ENCODE measurements at regions not wholly inside any gene's neighbourhood (a gene's known extent, or its start where the extent isn't known, plus 50 kb on each side); places are given as distances from the start of the nearest gene placed in this dataset.

DNA sequence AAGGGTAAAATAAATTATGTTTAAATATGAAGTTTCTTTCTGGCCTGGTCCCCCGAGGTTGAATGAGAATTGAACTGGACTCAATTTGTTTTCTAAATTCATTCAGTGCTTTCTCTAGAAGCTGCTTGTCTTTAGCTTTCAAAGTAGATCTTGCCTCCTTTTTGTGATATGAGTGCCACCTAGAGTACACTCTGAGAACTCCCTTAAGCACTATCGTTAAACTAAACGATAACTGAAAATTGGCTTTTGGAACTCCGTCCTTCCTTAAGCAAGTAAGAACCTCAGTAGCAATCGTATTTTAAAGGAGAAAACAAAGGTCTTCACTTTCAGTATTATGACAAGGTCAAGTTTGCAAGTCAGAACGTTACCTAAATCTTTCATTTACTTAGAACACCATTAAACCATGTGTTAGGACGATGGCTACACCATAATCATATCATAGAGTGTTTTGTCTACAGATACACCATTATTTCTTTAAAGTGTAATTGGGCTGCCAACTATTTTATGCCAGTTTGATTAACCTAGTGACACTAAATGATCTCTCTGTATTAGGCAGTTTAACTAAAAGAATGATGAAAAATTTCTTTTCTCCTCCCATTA lies 364.8 kb downstream of the SNAPC1 start:
- no peak for DNase-seq (ENCODE audit: low spot score)
- intact Hi-C loops (cut with micrococcal nuclease) = loop anchor here (2.0 to 10.0 kb wide), 5 partner anchors 202 to 860 kb away; no protein-coding TSS in a partner anchor

DNA sequence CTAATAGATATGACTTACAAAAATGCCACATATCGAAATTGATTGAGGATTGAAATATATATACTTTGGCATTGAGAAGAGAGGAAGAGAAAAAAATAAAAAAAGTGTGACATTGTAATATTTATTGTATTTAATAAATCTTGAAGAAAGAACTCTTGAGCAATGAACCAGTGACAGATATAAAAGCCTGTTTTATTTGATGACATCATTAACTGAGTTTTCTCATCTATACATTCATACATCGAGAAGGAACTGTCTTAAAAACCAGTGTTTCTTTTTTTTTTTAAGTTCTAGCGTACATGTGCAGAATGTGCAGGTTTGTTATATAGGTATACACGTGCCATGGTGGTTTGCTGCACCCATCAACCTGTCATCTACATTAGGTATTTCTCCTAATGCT lies 368.2 kb downstream of the SNAPC1 start:
- DNase-seq (ENCODE audit: low spot score) = no peak
- Mint-ChIP-seq H3K9me3 (no peaks in the 10 kb centered on the region), H3K4me3 (ENCODE audit: low read depth) (no peak overlapping the region), H3K27ac (no peak overlapping the region), H3K4me1 (ENCODE audit: low read depth) (no peaks in the 10 kb centered on the region), H3K36me3 (ENCODE audit: low read depth) (no peaks in the 10 kb centered on the region), H3K27me3 (ENCODE audit: low read depth) (peaks cover 51% of the 10 kb centered on the region)
- intact Hi-C loops (cut with micrococcal nuclease) = no loop called here

More for the DNA sequence above, 364.8 kb downstream of the SNAPC1 start:
- H3K27ac Mint-ChIP-seq = no peak overlapping the region
- no peaks in the 10 kb centered on the region for H3K9me3 Mint-ChIP-seq
- no peaks in the 10 kb centered on the region for H3K36me3 Mint-ChIP-seq (ENCODE audit: low read depth)
- H3K4me1 Mint-ChIP-seq (ENCODE audit: low read depth) = no peaks in the 10 kb centered on the region
- H3K4me3 Mint-ChIP-seq (ENCODE audit: low read depth) = no peak overlapping the region
- H3K27me3 Mint-ChIP-seq (ENCODE audit: low read depth) = peaks cover 65% of the 10 kb centered on the region

DNA sequence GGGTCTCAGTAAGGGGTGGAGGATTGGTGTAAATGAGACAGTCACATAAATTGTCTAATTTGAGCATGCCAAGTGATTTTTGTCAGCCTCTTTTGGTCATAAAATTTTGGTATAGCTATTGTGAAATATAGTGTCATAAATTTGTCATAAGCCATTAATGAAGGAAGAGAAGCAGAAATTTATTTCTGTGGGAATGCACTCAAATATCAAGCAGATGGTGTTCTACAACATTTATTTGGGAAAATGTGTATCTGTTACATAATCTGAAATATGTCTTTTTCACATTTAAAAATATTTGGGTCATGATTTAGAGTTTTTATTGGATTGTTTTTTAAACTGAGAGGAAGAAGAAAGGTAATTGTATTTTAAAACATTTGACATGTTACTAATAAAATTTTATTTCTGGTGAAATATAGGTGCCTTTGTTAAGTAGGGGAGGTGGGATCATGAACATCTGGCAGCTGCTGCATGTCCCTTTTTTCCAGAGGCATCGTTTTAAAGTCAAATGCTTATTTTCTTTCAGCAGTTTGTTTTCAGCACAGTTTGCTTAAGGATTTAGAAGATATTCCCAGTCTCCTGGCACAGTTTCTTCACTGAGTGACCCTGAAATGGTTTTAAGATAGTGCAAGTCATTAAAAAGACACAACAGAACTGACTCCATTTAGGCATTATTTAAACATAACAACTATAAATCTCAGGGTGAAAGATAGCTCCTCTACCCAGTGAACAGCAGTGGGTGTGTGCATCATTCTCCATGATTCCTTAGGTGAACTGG lies 371.7 kb downstream of the SNAPC1 start:
- intact Hi-C loops (cut with micrococcal nuclease) = no loop called here
- Mint-ChIP-seq H3K36me3 (ENCODE audit: low read depth) (no peaks in the 10 kb centered on the region), H3K4me3 (ENCODE audit: low read depth) (no peak overlapping the region), H3K27me3 (ENCODE audit: low read depth) (peaks cover 34% of the 10 kb centered on the region), H3K4me1 (ENCODE audit: low read depth) (no peaks in the 10 kb centered on the region), H3K27ac (no peak overlapping the region), H3K9me3 (no peaks in the 10 kb centered on the region)
- DNase-seq (ENCODE audit: low spot score) = no peak

DNA sequence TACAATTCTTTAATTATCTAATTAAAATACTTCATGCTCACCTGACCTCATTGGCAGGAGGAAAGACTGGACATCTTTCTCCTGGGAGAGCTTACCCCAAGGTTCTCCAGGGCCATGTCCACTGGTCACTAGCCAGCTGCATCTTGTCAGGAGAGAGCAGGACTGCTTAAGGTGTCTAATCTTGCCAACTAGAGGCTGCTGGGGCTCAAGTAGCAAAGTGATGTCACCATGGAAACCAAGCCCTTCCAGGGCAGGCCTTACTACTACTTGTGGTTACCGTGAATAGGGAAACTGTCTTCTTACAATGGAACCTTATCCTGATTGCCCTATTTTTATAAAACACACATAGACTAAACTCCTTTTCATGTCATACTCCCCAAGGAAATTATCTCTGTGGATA lies 376.4 kb downstream of the SNAPC1 start:
- H3K36me3 Mint-ChIP-seq (ENCODE audit: low read depth) = no peaks in the 10 kb centered on the region
- H3K27me3 Mint-ChIP-seq (ENCODE audit: low read depth) = peaks cover 16% of the 10 kb centered on the region
- DNase-seq (ENCODE audit: low spot score) = no peak
- H3K4me3 Mint-ChIP-seq (ENCODE audit: low read depth) = no peak overlapping the region
- H3K4me1 Mint-ChIP-seq (ENCODE audit: low read depth) = no peaks in the 10 kb centered on the region
- H3K9me3 Mint-ChIP-seq = no peaks in the 10 kb centered on the region
- intact Hi-C loops (cut with micrococcal nuclease) = no loop called here
- H3K27ac Mint-ChIP-seq = no peak overlapping the region

DNA sequence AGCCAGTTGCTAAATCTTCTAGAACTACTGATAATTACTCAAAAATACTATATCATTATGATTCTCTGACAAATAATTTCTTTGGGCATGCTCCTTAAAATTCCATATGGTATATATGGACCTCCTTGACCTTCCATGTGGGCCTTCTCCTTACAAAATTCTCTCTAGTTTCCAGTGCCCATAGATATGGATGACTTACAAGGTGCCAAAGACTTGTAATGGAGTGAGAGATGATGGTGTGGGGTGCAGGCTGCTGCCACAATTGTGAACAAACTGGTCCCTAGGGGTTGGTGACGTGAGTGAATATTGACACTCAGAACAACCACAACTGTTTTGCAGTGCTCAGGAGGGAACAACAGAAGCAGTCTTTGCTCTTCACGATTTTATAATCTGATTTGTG lies 378.9 kb downstream of the SNAPC1 start:
- Mint-ChIP-seq H3K27me3 (ENCODE audit: low read depth) (peaks cover 11% of the 10 kb centered on the region), H3K36me3 (ENCODE audit: low read depth) (no peaks in the 10 kb centered on the region), H3K4me1 (ENCODE audit: low read depth) (no peaks in the 10 kb centered on the region), H3K4me3 (ENCODE audit: low read depth) (no peak overlapping the region), H3K27ac (no peak overlapping the region), H3K9me3 (no peaks in the 10 kb centered on the region)
- DNase-seq (ENCODE audit: low spot score) = no peak
- intact Hi-C loops (cut with micrococcal nuclease) = no loop called here

DNA sequence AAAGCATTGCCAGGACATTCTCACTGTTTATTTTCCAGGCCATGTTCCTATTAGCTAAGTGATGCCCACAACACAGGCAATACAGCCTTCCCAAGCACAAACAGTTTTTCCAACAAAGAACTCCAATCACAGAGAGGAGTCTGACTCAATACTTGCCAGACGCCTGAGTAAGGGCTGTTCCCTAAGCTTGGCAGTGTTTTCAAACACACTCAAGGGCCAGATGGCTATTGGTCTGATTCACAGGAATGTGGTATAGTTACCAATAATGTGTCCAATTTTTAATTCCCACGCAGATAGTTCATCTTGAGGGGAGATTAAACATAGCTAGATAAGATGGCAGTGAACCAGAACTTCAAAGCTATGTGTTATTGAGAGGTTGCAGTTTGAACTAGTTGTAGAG lies 381.0 kb downstream of the SNAPC1 start:
- DNase-seq (ENCODE audit: low spot score) = no peak
- H3K27ac Mint-ChIP-seq = no peak overlapping the region
- no peaks in the 10 kb centered on the region for H3K9me3 Mint-ChIP-seq
- H3K27me3 Mint-ChIP-seq (ENCODE audit: low read depth) = peaks cover 6% of the 10 kb centered on the region
- intact Hi-C loops (cut with micrococcal nuclease) = no loop called here
- no peaks in the 10 kb centered on the region for H3K4me1 Mint-ChIP-seq (ENCODE audit: low read depth)
- no peaks in the 10 kb centered on the region for H3K36me3 Mint-ChIP-seq (ENCODE audit: low read depth)
- H3K4me3 Mint-ChIP-seq (ENCODE audit: low read depth) = no peak overlapping the region

DNA sequence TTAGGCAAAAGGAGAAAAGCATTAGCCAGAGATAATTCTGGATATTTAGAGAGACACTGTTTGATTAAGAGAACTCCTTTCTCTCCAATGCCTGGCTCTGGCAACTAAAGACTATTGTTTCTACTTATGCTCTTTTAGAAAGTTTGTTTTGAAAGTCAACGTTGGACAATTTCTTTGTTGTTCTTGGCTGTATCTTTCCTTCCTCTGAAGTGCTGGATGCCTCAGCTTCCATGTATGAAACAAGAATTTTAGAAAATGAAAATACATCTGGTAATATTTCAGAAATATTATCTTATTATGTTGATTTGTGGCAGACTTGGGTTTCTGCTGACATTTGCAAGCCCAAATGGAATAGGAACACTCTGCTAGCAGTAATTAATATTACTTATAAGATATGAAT lies 382.6 kb downstream of the SNAPC1 start:
- no peaks in the 10 kb centered on the region for H3K4me1 Mint-ChIP-seq (ENCODE audit: low read depth)
- no peak overlapping the region for H3K27ac Mint-ChIP-seq
- no peaks in the 10 kb centered on the region for H3K9me3 Mint-ChIP-seq
- intact Hi-C loops (cut with micrococcal nuclease) = no loop called here
- no peaks in the 10 kb centered on the region for H3K36me3 Mint-ChIP-seq (ENCODE audit: low read depth)
- H3K4me3 Mint-ChIP-seq (ENCODE audit: low read depth) = no peak overlapping the region
- no peak for DNase-seq (ENCODE audit: low spot score)
- peaks cover 4% of the 10 kb centered on the region for H3K27me3 Mint-ChIP-seq (ENCODE audit: low read depth)

DNA sequence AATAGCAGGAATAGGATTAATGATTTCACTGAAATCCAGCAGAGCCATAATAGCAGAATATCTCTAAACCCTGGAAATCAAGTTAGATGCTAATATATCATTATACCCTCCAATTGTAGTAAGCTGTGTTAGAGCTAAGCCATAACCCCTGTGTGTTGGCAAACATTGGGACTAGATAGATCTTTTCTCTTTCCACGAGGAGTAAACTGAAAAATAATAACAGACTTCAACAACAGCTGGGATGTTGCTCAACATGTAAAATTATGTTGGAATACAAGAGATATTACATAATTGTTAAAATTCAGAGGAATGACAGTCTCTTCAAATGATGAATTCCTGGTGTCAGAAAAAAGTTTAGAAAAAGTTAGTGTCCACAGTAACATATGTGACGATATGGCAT lies 383.8 kb downstream of the SNAPC1 start:
- Mint-ChIP-seq H3K27ac (no peak overlapping the region), H3K36me3 (ENCODE audit: low read depth) (no peaks in the 10 kb centered on the region), H3K4me1 (ENCODE audit: low read depth) (no peaks in the 10 kb centered on the region), H3K4me3 (ENCODE audit: low read depth) (no peak overlapping the region), H3K9me3 (no peaks in the 10 kb centered on the region), H3K27me3 (ENCODE audit: low read depth) (no peaks in the 10 kb centered on the region)
- intact Hi-C loops (cut with micrococcal nuclease) = no loop called here
- DNase-seq (ENCODE audit: low spot score) = no peak

DNA sequence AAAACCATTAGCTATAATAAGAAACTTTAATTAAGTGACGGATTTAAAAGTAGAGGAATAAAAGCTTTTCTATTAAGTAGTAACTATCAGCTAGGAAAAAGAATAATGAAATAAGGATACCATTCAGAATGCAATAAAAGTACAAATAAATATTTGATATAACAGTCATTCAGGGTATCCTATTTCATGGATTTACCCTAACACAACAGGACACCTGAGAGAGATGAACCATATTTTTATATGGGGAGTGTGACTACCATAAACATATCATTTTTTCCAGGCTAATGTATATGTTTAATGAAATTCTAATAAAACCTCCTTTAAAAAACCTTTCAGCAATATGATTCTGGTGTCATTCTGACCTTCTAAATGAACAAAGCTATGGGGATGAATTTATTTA lies 393.8 kb downstream of the SNAPC1 start:
- Mint-ChIP-seq H3K27me3 (ENCODE audit: low read depth) (peaks cover 2% of the 10 kb centered on the region), H3K36me3 (ENCODE audit: low read depth) (no peaks in the 10 kb centered on the region), H3K9me3 (no peaks in the 10 kb centered on the region), H3K27ac (no peak overlapping the region), H3K4me3 (ENCODE audit: low read depth) (no peak overlapping the region), H3K4me1 (ENCODE audit: low read depth) (no peaks in the 10 kb centered on the region)
- no peak for DNase-seq (ENCODE audit: low spot score)
- intact Hi-C loops (cut with micrococcal nuclease) = no loop called here

DNA sequence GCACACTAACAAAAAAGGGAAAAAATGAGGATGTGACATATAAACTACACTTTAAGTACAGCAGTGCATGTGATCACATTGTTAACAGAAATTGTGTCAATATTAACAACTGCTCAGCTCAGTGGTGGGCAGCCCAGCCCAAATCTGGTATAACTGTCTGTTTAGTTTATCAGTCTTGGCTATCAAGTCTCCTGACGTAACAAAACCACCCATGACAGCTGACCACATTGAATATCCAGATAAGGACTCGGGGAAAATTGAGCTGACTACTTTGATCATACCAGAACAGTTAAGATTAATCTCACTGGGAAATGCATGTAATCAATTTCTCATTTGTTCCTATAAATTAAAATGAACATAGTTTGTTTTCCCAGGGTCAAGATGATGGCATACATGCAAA lies 396.6 kb downstream of the SNAPC1 start:
- no peak overlapping the region for H3K27ac Mint-ChIP-seq
- no peaks in the 10 kb centered on the region for H3K9me3 Mint-ChIP-seq
- H3K36me3 Mint-ChIP-seq (ENCODE audit: low read depth) = no peaks in the 10 kb centered on the region
- H3K4me3 Mint-ChIP-seq (ENCODE audit: low read depth) = no peak overlapping the region
- intact Hi-C loops (cut with micrococcal nuclease) = no loop called here
- peaks cover 2% of the 10 kb centered on the region for H3K27me3 Mint-ChIP-seq (ENCODE audit: low read depth)
- DNase-seq (ENCODE audit: low spot score) = no peak
- H3K4me1 Mint-ChIP-seq (ENCODE audit: low read depth) = no peaks in the 10 kb centered on the region

DNA sequence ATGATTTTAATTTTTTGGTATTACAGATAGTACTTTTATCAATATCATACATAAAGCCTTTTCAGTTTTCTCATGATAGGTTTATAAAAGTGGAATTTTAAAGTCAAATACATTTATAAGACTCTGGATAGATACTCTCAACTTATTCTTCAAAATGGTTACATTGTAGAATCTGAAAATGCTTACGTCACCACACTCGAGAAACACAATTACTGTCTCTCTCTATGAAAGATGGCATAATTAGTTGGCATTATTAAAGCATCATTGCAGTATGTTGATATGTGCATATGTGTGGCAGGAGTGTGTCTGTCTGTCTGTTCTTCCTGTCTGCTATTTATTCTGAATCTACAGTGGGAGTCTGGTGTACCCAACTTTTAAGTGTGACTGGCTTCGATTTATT lies 397.1 kb downstream of the SNAPC1 start:
- DNase-seq (ENCODE audit: low spot score) = no peak
- Mint-ChIP-seq H3K27me3 (ENCODE audit: low read depth) (peaks cover 3% of the 10 kb centered on the region), H3K4me1 (ENCODE audit: low read depth) (no peaks in the 10 kb centered on the region), H3K36me3 (ENCODE audit: low read depth) (no peaks in the 10 kb centered on the region), H3K4me3 (ENCODE audit: low read depth) (no peak overlapping the region), H3K9me3 (no peaks in the 10 kb centered on the region), H3K27ac (no peak overlapping the region)
- intact Hi-C loops (cut with micrococcal nuclease) = no loop called here

DNA sequence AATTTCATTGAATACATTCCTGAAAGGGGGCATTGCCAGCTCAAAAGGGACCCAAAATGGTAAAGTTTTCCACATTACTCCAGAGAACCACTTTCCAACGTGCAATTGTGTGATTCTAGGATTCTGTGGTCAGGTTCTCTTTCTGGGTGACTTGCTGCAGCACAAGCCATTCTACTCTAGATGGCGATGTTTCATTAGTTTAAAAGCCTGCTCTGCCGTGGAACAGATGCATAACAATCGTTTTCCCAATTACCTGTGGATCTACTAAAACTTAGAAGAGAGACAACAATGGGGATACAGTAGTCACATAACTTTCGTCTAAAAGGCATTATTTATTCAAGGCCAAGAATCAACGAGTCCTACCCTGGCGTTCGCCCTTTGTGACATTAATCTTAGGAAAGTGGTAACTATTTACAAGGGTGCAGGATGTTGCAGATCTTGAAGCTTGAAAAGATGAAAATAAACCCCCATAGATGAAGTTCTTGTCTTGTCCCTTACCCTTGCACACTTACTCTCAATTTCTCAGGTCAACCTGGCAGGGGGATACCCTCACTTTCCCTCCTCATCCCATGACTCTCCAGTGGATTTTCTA lies 400.9 kb downstream of the SNAPC1 start:
- Mint-ChIP-seq H3K4me1 (ENCODE audit: low read depth) (no peaks in the 10 kb centered on the region), H3K4me3 (ENCODE audit: low read depth) (no peak overlapping the region), H3K27me3 (ENCODE audit: low read depth) (peaks cover 2% of the 10 kb centered on the region), H3K27ac (no peak overlapping the region), H3K9me3 (no peaks in the 10 kb centered on the region), H3K36me3 (ENCODE audit: low read depth) (no peaks in the 10 kb centered on the region)
- no peak for DNase-seq (ENCODE audit: low spot score)
- intact Hi-C loops (cut with micrococcal nuclease) = loop anchor here (5.0 kb wide), 1 partner anchor 1114 kb away; no protein-coding TSS in a partner anchor

DNA sequence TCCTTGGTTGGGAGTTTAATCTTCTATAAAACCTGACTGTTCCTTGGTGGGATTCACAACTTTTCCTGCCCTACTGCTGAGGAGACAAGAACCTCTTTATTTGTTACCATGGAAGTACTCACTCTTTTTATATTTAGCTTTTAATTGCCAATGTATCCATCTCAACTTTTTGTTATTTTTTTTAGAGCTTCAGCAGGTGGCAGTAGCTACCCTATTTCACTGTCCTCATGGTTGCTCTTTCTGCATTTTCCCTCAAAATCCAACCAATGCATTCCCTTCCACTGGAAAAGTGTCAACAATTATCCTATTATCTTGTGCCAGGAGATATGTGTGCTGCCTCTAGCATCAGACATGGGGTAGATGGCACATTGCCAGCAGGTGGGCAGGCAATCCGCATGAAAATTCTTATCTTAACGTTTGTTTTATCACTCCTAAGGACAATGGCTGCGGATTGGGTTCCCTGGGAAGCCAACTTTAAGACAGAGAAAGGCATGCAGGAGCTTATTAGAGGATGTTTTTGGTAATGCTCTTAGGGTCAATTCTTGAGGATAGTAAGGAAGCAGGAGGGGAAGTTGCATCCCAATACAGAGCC lies 406.4 kb downstream of the SNAPC1 start:
- no peak overlapping the region for H3K4me3 Mint-ChIP-seq (ENCODE audit: low read depth)
- no peak overlapping the region for H3K27ac Mint-ChIP-seq
- H3K4me1 Mint-ChIP-seq (ENCODE audit: low read depth) = no peaks in the 10 kb centered on the region
- intact Hi-C loops (cut with micrococcal nuclease) = no loop called here
- H3K27me3 Mint-ChIP-seq (ENCODE audit: low read depth) = peaks cover 2% of the 10 kb centered on the region
- H3K36me3 Mint-ChIP-seq (ENCODE audit: low read depth) = no peaks in the 10 kb centered on the region
- DNase-seq (ENCODE audit: low spot score) = no peak
- H3K9me3 Mint-ChIP-seq = no peaks in the 10 kb centered on the region

All from activated T-helper 2 cell treated with anti-CD3 and anti-CD28 coated beads, Interferon-gamma antibody, Interleukin-2, Interleukin-4, amounts not matched to agents 10 μg/mL and 5 μg/mL and 100 μg/mL, durations not matched to agents 14 hours and 24 hours and 36 hours (primary cell).